Transverse colon (tissue), 3 donors: ENCODE measurements at regions not wholly inside any gene's neighbourhood (a gene's known extent, or its start where the extent isn't known, plus 50 kb on each side); places are given as distances from the start of the nearest gene placed in this dataset.

ENCODE experiments used
- CTCF ChIP-seq, 5 experiments: fragments of 200-600 bp in 3 of 5; fragments of 450-650 bp in 2 of 5; sonication (generic) in 3 of 5; IDR thresholded peaks; 1 replicate in 2 of 5; 2 replicates in 3 of 5; pipeline ENCODE4 v1.5.1; 2016 to 2017; ENCODE audit warnings: antibody characterized with exemption in 5 of 5, inconsistent platforms in 3 of 5, mild to moderate bottlenecking in 2 of 5, moderate library complexity in 1 of 5
- POLR2A ChIP-seq: fragments of 450-650 bp; IDR thresholded peaks from one replicate; pipeline ENCODE4 v1.6.1; 2016; ENCODE audit warnings: antibody characterized with exemption, mild to moderate bottlenecking, moderate library complexity

GRCh38 chr4:69383281-69383680 lies 103.0 kb downstream of the UGT2B28 start:
- TF ChIP-seq CTCF (IDR thresholded peaks at IDR 0.05) (no peak), POLR2A (no peak)
